GM12878 (cell line): ENCODE measurements at regions not wholly inside any gene's neighbourhood (a gene's known extent, or its start where the extent isn't known, plus 50 kb on each side); places are given as distances from the start of the nearest gene placed in this dataset.

Experiments used
- ATAC-seq: fragments of 200-7000 bp; cut with Tn5 transposase; 3 replicates; pipeline ENCODE4 v1.9.1; 2020; ENCODE audit warnings: mild to moderate bottlenecking, moderate library complexity
- BruUV-seq: library from RNA; stranded (reverse); fragments of 400-500 nt; replicated peaks from 2 replicates; lab custom pipeline; 2021; lab: Mats Ljungman, UMichigan
- CTCF ChIA-PET: fragments of 300-600 bp; sonication (Branson Sonifier 250); formaldehyde crosslinking; extraction: SDS; loops from one replicate; lab custom pipeline; 2021; ENCODE audit warnings: inconsistent platforms; lab: Yijun Ruan, JAX
- POLR2A ChIA-PET: fragments of 350-600 bp; formaldehyde crosslinking; extraction: SDS; loops from one replicate; lab custom pipeline; 2021; ENCODE audit warnings: inconsistent platforms; lab: Charles Lee
- RAD21 ChIA-PET: fragments of 300-600 bp; sonication (Branson Sonifier 250); formaldehyde crosslinking; loops from one replicate; lab custom pipeline; 2023; ENCODE audit warnings: antibody characterized with exemption; ENCODE audit not compliant: unreplicated experiment; lab: Charles Lee
- SMC1A ChIA-PET: fragments of 300-600 bp; sonication (Branson Sonifier 250); formaldehyde crosslinking; loops from one replicate; lab custom pipeline; 2023; ENCODE audit not compliant: unreplicated experiment, uncharacterized antibody; lab: Charles Lee
- DNase-seq: peaks from one replicate; pipeline ENCODE4 v3.0.0-alpha.2; 2011; ENCODE audit warnings: low read depth, low spot score
- FAIRE-seq: peaks from 3 replicates; lab custom pipeline; 2011; peaks lifted over from hg19 to GRCh38; lab: Jason Lieb, UNC
- H2AFZ ChIP-seq: 2 replicates; pipeline ENCODE4 v1.6.0; 2011; ENCODE audit warnings: low read depth, low read length, control low read depth; ENCODE audit not compliant: control insufficient read depth
- H3K27ac ChIP-seq: 2 replicates; pipeline ENCODE4 v1.5.1; 2011; ENCODE audit warnings: control low read depth; ENCODE audit not compliant: control insufficient read depth, insufficient read depth
- H3K27me3 ChIP-seq, 2 experiments: replicated peaks in 1 of 2; 2 replicates each; pipeline versions ENCODE4 v1.6.0 to v1.6.1; 2011; ENCODE audit warnings: low read length in 1 of 2; ENCODE audit not compliant: control insufficient read depth in 2 of 2, insufficient read depth in 2 of 2
- H3K36me3 ChIP-seq, 2 experiments: 2 replicates each; pipeline ENCODE4 v1.5.1; 2011; ENCODE audit warnings: low read length in 1 of 2; ENCODE audit not compliant: control insufficient read depth in 2 of 2, insufficient read depth in 2 of 2
- H3K4me1 ChIP-seq: 2 replicates; pipeline ENCODE4 v1.6.1; 2011; ENCODE audit warnings: mild to moderate bottlenecking, low read length, moderate library complexity, mixed read lengths; ENCODE audit not compliant: control insufficient read depth, insufficient read depth
- H3K4me2 ChIP-seq: 2 replicates; pipeline ENCODE4 v1.6.0; 2011; ENCODE audit warnings: control low read depth; ENCODE audit not compliant: control insufficient read depth, insufficient read depth
- H3K4me3 ChIP-seq: fragments of 200-600 bp; sonication (generic); 2 replicates; pipeline ENCODE4 v1.5.1; 2016
- H3K79me2 ChIP-seq: 2 replicates; pipeline ENCODE4 v1.6.0; 2011; ENCODE audit warnings: low read length; ENCODE audit not compliant: control insufficient read depth, insufficient read depth
- H3K9ac ChIP-seq: 2 replicates; pipeline ENCODE4 v1.8.0; 2011; ENCODE audit warnings: low read length, control low read depth, mixed read lengths; ENCODE audit not compliant: control insufficient read depth, insufficient read depth
- H3K9me3 ChIP-seq: replicated peaks from 3 replicates; pipeline ENCODE4 v1.5.1; 2011; ENCODE audit warnings: mild to moderate bottlenecking, low read length; ENCODE audit not compliant: control insufficient read depth, insufficient read depth
- H4K20me1 ChIP-seq: 2 replicates; pipeline ENCODE4 v1.6.0; 2011; ENCODE audit not compliant: control insufficient read depth, insufficient read depth
- ASH2L ChIP-seq: fragments of 300-600, 200-600 bp; sonication (generic); IDR thresholded peaks from 2 replicates; pipeline ENCODE4 v1.6.1; 2017; ENCODE audit warnings: low read depth, mild to moderate bottlenecking, borderline replicate concordance
- BCL11A ChIP-seq: IDR thresholded peaks from 2 replicates; pipeline ENCODE4 v1.6.1; 2011; ENCODE audit warnings: low read depth, low read length
- CBX5 ChIP-seq: sonication (generic); IDR thresholded peaks from 2 replicates; pipeline ENCODE4 v1.6.1; 2016; ENCODE audit warnings: low read depth, moderate library complexity, mild to moderate bottlenecking, inconsistent platforms
- CREM ChIP-seq: IDR thresholded peaks from 2 replicates; pipeline ENCODE4 v1.6.1; 2014; ENCODE audit warnings: antibody characterized with exemption, low read depth
- EED ChIP-seq: sonication (generic); IDR thresholded peaks from 2 replicates; pipeline ENCODE4 v1.6.1; 2016; ENCODE audit warnings: antibody characterized with exemption, low read depth
- FOS ChIP-seq: IDR thresholded peaks from 3 replicates; pipeline ENCODE4 v1.6.1; 2011; ENCODE audit warnings: borderline replicate concordance; ENCODE audit not compliant: insufficient read length; ENCODE audit errors: extremely low read depth
- JUNB ChIP-seq: IDR thresholded peaks from 2 replicates; pipeline ENCODE4 v1.6.1; 2016; ENCODE audit warnings: antibody characterized with exemption, mild to moderate bottlenecking
- MAX ChIP-seq: IDR thresholded peaks from 2 replicates; pipeline ENCODE4 v1.6.1; 2012; ENCODE audit warnings: low read depth, low read length, improper control_type of control experiment
- RUNX3 ChIP-seq: IDR thresholded peaks from 2 replicates; pipeline ENCODE4 v1.6.1; 2012; ENCODE audit warnings: low read length, inconsistent platforms
- SREBF1 ChIP-seq: IDR thresholded peaks from 2 replicates; pipeline ENCODE4 v1.6.1; 2012; ENCODE audit warnings: mild to moderate bottlenecking, low read length
- ZZZ3 ChIP-seq: IDR thresholded peaks from 2 replicates; pipeline ENCODE4 v1.6.1; 2011; ENCODE audit warnings: low read depth; ENCODE audit not compliant: control insufficient read depth, insufficient read length
- WGBS: methylation state at CpG from one replicate; pipeline ENCODE4 v1.1.6; 2016; ENCODE audit warnings: low lambda C conversion rate; ENCODE audit not compliant: insufficient replicate concordance, insufficient coverage; ENCODE audit errors: missing lambda C conversion rate; 5-methylcytosine and 5-hydroxymethylcytosine counted together
- in situ Hi-C: fragments of 300-500 bp; cut with MboI; formaldehyde crosslinking; loops from 9 replicates; pipeline ENCODE4 v1.14.3; 2018; ENCODE audit warnings: mixed read lengths
- intact Hi-C: fragments of 100-400 bp; cut with micrococcal nuclease; formaldehyde crosslinking; loops from one replicate; pipeline ENCODE4 v1.14.2; 2022; ENCODE audit not compliant: unreplicated experiment

- ATAC-seq (no peak), FAIRE-seq (no peak)
Observed at GRCh38 chr4:134812611-134813010, 611.0 kb upstream of the PABPC4L start.

GRCh38 chr4:134807231-134807745, 605.7 kb upstream of the PABPC4L start:
- Histone ChIP-seq H3K4me3 (no peak overlapping the region), H3K9ac (no peak overlapping the region), H3K36me3 (no peaks in the 10 kb centered on the region), H3K27ac (no peak overlapping the region), H3K9me3 (no peaks in the 10 kb centered on the region), H3K4me2 (no peak overlapping the region), H3K4me1 (no peaks in the 10 kb centered on the region), H2AFZ (no peak overlapping the region), H3K27me3 (no peaks in the 10 kb centered on the region), H3K79me2 (no peaks in the 10 kb centered on the region), H4K20me1 (no peaks in the 10 kb centered on the region)
- intact Hi-C loops, result no loop called here
- in situ Hi-C loops, result no loop called here
- no TSS peak for BruUV-seq
- no peak for ATAC-seq
- CTCF ChIA-PET, result no interaction called here
- SMC1A ChIA-PET, result no interaction called here
- no peak for FAIRE-seq
- RAD21 ChIA-PET, result no interaction called here
- TF ChIP-seq FOS (no peak), EED (no peak), ZZZ3 (no peak), SREBF1 (no peak), BCL11A (no peak), CBX5 (no peak), CREM (no peak), RUNX3 (no peak), MAX (no peak)
- POLR2A ChIA-PET, result no interaction called here
- 0% methylated on average over 3 of the region's 3 CpGs for WGBS
- no peak for DNase-seq

More at GRCh38 chr4:134812611-134813010, 611.0 kb upstream of the PABPC4L start:
- Histone ChIP-seq H3K4me1 (no peaks in the 10 kb centered on the region), H4K20me1 (no peaks in the 10 kb centered on the region), H3K9me3 (no peaks in the 10 kb centered on the region), H3K4me3 (no peak overlapping the region), H3K36me3 (no peaks in the 10 kb centered on the region), H3K9ac (no peak overlapping the region), H3K4me2 (no peak overlapping the region), H2AFZ (no peak overlapping the region), H3K27ac (no peak overlapping the region), H3K27me3 (no peaks in the 10 kb centered on the region), H3K79me2 (no peaks in the 10 kb centered on the region)
- intact Hi-C loops, result no loop called here
- no TSS peak for BruUV-seq
- DNase-seq, result no peak
- ChIA-PET RAD21 (no interaction called here), POLR2A (no interaction called here), CTCF (no interaction called here), SMC1A (no interaction called here)
- in situ Hi-C loops, result no loop called here
- no peak for TF ChIP-seq CREM
- TF ChIP-seq ASH2L, result no peak
- no peak for TF ChIP-seq JUNB
- 0% methylated on average over 3 of the region's 3 CpGs for WGBS
